ENCODE measurements at regions not wholly inside any gene's neighbourhood (a gene's known extent, or its start where the extent isn't known, plus 50 kb on each side); places are given as distances from the start of the nearest gene placed in this dataset.

GRCh38 chr20:24388828-24389380 is 80.5 kb upstream of the SYNDIG1 start:
- 79 to 85% (median 80%) methylated on average over 8 of the region's 8 CpGs for WGBS, 3 donors
- TF ChIP-seq EP300 (IDR thresholded peaks at IDR 0.05): no peak
- no peak for TF ChIP-seq CTCF (IDR thresholded peaks at IDR 0.05)
- TF ChIP-seq POLR2A (IDR thresholded peaks at IDR 0.05): no peak
- Histone ChIP-seq H3K9me3 (no peaks in the 10 kb centered on the region), H3K27ac (no peak overlapping the region), H3K4me3 (no peak overlapping the region), H3K27me3 (no peaks in the 10 kb centered on the region), H3K4me1 (ENCODE audit: insufficient read depth) (no peaks in the 10 kb centered on the region), H3K36me3 (no peaks in the 10 kb centered on the region)
- no peak for DNase-seq
- intact Hi-C loops (cut with DNase I): no loop called here

GRCh38 chr20:24385547-24385946 is 83.9 kb upstream of the SYNDIG1 start:
- H3K27ac ChIP-seq: no peak overlapping the region
- no peak overlapping the region for H3K4me3 ChIP-seq
- no peaks in the 10 kb centered on the region for H3K36me3 ChIP-seq
- 91 to 96% (median 91%) methylated on average over 5 of the region's 5 CpGs for WGBS, 3 donors
- intact Hi-C loops (cut with DNase I): no loop called here
- H3K9me3 ChIP-seq: no peaks in the 10 kb centered on the region
- H3K27me3 ChIP-seq: no peaks in the 10 kb centered on the region
- no peak for DNase-seq
- H3K4me1 ChIP-seq (ENCODE audit: insufficient read depth): peaks cover 2% of the 10 kb centered on the region
- TF ChIP-seq POLR2A (IDR thresholded peaks at IDR 0.05): no peak
- TF ChIP-seq CTCF (IDR thresholded peaks at IDR 0.05): no peak
- no peak for TF ChIP-seq EP300 (IDR thresholded peaks at IDR 0.05)

- 83 to 94% (median 87%) methylated on average over 5 of the region's 5 CpGs for WGBS, 3 donors
- Histone ChIP-seq H3K36me3 (no peaks in the 10 kb centered on the region), H3K27ac (no peak overlapping the region), H3K4me1 (ENCODE audit: insufficient read depth) (peaks cover 2% of the 10 kb centered on the region), H3K4me3 (no peak overlapping the region), H3K9me3 (no peaks in the 10 kb centered on the region), H3K27me3 (no peaks in the 10 kb centered on the region)
- intact Hi-C loops (cut with DNase I): no loop called here
- TF ChIP-seq EP300 (IDR thresholded peaks at IDR 0.05) (no peak), CTCF (IDR thresholded peaks at IDR 0.05) (no peak), POLR2A (IDR thresholded peaks at IDR 0.05) (no peak)
- DNase-seq: no peak
Observed at GRCh38 chr20:24384865-24385264, 84.6 kb upstream of the SYNDIG1 start.

GRCh38 chr20:24382743-24383142 is 86.7 kb upstream of the SYNDIG1 start:
- WGBS, 3 donors: 25 to 27% (median 27%) methylated on average over 2 of the region's 2 CpGs
- Histone ChIP-seq H3K4me1 (ENCODE audit: insufficient read depth) (peaks cover 5% of the 10 kb centered on the region), H3K27ac (no peak overlapping the region), H3K9me3 (no peaks in the 10 kb centered on the region), H3K27me3 (no peaks in the 10 kb centered on the region), H3K4me3 (no peak overlapping the region), H3K36me3 (no peaks in the 10 kb centered on the region)
- TF ChIP-seq CTCF (IDR thresholded peaks at IDR 0.05): no peak
- no peak for TF ChIP-seq EP300 (IDR thresholded peaks at IDR 0.05)
- TF ChIP-seq POLR2A (IDR thresholded peaks at IDR 0.05): no peak
- DNase-seq: no peak
- intact Hi-C loops (cut with DNase I): no loop called here
